HG02852 (cell line): ENCODE measurements at regions not wholly inside any gene's neighbourhood (a gene's known extent, or its start where the extent isn't known, plus 50 kb on each side); places are given as distances from the start of the nearest gene placed in this dataset.
"Not testable (repeated sequence)": the region's sequence is repeated elsewhere in the genome, so short reads cannot be mapped to it uniquely, and the experiment has no call there.

Source experiments
- ATAC-seq: cut with Tn5 transposase; IDR thresholded peaks from one replicate; pipeline ENCODE4 v1.9.1; 2021; ENCODE audit warnings: mild to moderate bottlenecking, moderate library complexity; ENCODE audit not compliant: unreplicated experiment

DNA sequence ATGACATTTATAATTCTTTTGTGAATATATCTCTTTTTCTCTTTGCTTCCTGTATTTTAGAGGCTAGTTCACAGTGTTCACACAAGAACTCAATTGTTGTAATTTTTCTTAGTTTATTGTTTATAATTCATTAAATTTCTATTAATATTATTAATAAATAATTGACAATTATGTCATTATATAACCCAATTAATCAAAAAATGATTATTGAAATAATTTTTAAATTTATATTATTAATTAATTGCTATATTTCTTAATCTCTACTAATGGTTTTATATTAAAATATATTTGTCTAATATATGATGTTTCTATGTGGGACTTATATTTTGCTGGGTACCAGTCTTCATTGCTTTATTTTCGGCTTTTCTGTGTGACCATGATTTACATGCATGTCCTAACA lies 618.4 kb downstream of the CDH9 start:
- ATAC-seq = no peak

DNA sequence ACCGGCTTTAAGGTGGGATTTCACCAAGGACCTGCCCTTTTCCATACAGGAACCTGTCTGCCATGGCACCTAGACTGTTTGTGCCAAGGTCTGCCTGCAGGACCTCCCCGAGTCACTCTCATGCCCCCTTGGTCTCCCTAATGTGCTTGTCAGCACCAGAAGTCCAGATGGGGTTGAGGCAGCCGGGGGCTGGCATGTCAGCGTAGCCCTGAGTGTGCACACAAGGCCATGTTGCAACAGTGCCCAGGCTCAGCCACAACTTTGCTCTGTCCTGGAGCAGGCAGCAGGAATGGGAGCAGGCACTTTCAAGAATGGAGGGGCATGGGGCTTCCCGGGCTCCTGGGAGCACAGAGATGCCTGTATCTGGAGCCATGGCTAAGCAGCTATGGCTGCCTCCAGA lies 621.5 kb downstream of the CDH9 start:
- no peak for ATAC-seq

DNA sequence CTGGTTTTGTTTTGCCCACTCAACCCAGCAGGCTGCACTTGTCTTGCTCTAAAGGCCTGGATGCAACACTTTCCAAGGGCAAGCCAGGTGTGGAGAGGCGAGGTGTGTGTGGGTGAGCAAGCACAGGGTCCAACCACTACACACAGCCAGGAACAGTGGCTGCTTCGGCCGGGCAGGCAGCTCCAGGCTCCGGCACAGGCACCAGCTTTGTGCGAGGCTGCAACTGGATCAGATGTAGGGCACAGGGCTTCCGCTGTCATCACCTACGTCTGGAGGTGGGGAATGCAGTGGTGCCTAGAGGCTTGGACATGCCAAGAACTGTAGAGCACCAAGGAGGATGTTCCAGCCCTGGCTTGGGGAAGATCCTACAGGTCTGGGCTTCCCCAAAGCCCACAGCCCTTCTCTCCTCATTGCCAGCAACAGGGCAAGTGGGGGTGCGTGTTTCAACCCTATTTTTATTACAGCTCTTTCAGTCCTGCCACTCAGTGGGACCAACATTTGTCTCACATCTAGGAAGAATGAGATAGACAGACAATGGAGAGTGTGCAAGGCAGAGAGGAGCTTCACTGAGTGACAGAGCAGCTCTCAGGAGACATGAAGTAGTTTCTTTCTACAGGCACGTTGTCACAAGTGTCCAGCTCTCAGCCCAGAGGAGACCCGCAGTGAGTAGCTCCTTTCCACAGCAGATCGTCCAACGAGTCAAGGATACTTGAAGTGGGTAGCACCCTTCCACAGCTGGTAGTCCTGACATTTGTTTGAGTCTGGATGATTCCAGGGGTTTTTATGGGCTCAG lies 622.2 kb downstream of the CDH9 start:
- ATAC-seq = no peak

DNA sequence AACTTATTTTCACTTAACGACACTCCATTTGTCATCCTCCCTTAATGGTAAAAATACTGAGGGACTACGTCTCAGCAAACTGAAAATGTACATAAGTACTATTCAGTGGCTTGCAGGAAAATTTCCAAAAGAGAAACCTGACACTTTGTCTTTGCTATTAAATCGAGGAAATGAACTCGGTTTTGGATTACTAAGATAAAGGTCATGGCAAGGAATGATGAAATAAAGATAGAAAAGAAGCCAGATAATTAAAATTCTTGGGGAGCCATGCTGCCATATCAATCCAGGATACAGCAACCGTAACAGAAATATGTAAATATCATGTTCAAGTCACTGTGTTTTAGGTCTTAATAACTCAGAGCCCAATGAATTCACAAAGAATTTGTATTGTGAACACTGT lies 647.8 kb downstream of the CDH9 start:
- ATAC-seq = no peak

DNA sequence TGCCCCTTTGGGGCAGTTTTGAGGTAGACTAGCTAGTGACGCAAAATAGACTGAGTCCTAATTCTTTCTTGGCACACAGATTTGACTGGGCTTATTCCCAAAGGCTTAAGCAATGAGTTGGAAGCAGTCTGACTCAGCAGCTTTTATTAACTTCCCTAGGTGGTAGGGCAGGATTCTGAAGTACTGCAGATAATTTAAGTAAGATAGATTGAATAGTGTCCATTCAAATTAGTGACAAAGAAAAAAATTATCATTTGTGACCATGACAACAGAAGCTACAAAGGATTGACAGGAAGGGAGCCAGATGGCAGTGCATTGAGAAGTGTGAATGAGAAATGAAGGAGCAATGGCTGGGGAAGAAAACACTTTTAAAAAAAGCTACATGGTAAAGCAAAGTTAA lies 649.4 kb downstream of the CDH9 start:
- no peak for ATAC-seq

DNA sequence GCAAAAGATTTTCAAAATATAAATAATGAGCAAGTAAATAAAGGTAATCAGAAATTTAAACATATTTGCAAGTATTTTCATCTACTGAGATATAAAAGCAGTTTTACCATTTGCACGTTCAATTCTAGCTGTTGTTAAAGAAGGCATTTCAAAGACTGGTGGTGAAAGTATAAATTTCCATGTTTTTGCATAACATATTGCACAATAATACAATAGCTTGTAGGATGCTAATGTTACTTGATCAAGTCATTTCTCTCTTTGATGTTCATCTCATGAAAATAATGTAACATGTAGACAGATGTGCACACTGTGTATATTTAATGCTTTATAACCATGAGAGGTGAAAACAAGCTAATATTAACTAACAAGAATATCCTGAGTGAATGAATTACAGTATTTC lies 651.9 kb downstream of the CDH9 start:
- ATAC-seq = no peak

DNA sequence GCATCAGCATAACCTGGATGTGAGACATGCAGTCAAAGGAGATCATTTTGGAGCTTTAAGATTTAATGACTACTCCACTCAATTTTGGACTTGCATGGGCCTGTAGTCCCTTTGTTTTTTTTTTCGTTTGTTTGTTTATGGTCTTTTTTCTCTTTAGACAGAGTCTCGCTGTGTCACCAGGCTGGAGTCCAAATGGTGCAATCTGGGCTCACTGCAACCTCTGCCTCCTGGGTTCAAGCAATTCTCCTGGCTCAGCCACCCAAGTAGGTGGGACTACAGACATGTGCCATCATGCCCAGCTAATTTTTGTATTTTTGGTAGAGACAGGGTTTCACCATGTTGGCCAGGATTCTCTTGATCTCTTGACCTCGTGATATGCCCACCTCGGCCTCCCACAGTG lies 673.8 kb downstream of the CDH9 start:
- not testable (repeated sequence) for ATAC-seq

DNA sequence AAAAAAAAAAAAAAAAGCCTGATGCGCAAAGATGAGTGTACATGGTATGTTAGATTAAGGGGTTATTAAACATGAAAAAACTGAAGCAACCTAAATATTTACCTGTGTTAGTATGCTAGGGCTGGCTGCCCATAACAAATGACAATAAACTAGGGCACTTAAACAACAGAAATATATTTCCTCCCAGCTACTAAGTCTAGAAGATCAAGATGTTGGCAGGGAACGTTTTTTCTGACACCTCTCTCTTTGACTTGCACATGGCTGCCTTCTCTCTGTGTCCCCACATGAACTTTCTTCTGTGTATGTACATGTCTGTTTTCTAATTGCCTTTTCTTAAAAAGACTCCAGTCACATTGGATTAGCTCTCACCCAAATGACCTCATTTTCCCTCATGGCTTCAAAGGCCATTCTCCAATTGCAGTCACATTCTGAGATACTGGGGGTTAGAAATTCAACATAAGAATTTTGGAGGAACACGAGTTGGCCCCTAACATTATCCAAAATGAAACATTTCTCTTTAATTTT lies 694.5 kb downstream of the CDH9 start:
- ATAC-seq = no peak

DNA sequence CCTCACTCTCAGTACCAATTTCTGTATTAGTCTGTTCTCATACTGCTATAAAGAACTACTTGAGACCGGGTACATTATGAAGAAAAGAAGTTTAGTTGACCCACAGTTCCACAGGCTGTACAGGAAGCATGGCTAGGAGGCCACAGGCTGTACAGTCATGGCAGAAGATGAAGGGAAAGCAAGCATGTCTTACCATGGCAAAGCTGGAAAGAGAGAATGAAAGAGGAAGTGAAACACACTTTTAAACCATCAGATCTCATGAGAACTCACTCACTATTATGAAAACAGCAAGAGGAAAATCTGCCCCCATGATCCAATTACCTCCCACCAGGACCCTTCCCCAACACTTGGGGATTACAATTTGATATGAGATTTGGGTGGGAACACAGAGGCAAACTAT lies 698.8 kb downstream of the CDH9 start:
- ATAC-seq = no peak

DNA sequence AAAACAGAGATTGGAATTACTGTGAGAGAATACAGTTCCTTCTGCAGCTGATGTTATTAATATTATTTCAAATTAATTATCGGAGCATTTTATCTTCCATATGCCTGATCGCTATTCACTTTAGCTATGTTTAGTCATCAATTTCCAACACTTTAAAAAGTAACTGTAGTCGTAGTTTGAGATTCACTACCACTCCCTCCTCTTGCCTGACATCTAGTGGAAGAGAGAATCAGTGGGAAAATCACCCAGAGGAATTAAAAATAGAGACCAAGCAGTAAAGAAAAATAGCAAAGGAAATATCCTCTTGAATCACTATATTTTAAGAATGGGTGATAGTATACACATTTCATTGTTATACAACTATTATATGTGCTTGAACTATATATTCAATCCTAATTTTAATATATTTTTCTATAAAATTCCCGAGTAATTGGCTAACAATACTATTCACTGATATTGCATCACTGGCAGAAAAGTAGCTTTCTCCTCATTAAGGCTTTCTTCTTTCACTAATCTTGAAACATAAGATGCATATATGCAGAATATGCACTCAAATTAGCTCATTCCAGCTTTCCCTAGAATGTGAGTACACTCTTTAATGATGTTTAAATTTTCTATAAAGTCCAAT lies 708.7 kb downstream of the CDH9 start:
- ATAC-seq = no peak

DNA sequence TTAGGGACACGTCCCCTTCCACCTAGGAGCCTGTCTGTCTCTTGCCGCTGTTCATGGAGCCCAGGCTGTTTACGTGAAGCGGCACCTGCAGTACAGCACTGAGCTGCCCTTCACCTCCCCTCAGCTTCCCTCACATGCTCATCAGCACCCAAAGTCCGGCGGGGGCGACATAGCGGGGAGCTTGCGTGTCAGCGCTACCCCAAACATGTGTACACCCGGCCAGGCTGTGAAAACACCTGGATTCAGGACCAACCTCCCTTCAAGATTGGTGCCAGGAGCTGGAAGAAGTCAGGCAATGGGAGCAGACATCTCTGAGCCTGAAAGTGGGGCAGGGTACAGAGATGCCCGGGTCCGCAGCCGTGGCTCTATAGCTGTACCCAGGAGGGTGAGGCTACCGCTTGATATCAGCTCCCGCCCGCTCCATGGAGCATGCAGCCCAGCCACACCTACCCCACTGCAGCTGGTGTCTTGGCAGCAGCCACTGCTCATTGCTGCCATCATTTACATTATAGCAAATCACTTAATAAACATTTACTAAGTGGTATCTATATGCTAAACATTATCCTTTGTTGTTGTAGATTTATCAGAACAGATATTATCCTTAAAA lies 712.1 kb downstream of the CDH9 start:
- no peak for ATAC-seq

DNA sequence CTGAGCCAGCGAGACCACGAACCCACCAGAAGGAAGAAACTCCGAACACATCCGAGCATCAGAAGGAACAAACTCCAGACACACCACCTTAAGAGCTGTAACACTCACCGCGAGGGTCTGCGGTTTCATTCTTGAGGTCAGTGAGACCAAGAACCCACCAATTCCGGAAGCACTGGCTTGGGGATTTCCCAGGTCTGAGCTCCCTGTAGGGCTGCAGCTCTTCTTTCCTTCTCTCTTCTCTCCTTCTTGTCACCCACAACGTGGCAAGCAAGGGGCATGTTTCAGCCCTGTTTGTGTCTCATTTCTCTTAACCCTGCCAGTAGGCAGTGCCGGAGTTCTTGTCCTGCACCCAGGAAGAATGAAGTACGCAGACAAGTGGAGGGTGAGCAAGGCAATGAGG lies 713.0 kb downstream of the CDH9 start:
- ATAC-seq = not testable (repeated sequence)

DNA sequence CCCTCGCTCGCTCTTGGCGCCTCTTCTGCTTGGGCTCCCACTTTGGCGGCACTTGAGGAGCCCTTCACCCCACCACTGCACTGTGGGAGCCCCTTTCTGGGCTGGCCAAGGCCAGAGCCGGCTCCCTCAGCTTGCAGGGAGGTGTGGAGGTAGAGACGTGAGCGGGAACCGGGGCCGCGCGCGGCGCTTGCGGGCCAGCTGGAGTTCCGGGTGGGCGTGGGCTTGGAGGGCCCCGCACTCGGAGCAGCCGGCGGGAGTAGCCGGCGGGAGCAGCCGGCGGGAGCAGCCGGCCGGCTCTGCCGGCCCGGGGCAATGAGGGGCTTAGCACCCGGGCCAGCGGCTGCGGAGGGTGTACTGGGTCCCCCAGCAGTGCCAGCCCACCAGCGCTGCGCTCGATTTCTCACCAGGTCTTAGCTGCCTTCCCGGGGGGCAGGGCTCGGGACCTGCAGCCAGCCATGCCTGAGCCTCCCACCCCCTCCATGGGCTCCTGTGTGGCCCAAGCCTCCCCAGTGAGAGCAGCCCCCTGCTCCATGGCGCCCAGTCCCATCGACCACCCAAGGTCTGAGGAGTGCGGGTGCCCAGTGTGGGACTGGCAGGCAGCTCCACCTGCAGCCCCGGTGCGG lies 714.0 kb downstream of the CDH9 start:
- ATAC-seq = not testable (repeated sequence)

DNA sequence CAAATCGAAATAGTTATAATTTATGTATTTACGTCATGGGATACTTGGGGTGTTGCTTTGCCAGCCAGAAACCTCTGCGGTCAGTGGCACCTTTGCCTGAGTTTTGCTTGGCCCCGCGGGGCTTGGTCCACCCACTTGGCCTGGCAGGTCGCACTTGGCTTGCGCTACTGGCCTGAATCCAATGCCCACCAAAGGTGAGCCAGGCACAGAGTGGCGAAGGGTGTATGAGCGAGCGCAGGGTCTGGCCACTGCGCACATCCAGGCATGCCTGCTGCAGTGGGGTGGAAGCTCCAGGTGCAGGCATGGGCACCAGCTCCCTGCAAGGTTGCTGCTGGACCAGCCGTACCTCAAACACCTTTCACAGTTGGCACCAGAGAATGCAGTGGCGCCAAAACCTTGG lies 714.6 kb downstream of the CDH9 start:
- ATAC-seq = no peak

DNA sequence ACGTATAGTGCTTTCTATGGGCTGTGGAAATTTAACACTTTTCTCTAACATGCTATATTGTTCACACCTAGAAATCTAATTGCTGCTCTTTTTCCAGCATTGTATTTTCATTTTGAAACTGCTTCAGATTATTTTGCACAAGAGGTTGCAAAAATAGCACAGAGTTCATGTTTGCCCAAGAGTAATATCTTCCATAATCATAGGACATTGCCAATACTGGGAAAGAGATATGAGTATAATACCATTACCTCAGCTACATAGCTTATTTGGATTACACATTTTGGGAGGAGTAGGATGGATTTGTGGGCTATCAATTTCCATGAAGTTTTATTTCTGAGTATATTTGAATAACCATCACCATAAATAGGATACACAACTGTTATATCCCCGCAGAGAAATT lies 717.1 kb downstream of the CDH9 start:
- no peak for ATAC-seq

DNA sequence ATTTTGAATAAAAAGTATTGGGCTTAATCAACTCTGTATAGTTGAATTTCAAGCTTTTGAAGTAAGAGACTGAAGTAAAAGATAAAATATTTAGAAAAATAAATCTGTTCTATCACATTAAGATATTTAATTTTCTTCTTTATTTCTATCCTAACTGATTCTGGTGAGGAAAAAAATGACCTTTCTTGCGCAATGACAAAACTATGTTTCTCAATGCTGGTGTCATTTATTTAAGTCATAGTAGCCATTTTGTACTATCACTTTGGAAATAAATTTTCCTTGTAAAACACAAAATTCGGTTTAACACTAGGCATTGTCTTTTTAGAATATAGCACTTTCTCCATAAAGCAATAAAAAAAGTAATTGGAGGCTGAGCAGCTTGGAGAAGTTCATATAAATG lies 728.0 kb downstream of the CDH9 start:
- ATAC-seq = no peak

DNA sequence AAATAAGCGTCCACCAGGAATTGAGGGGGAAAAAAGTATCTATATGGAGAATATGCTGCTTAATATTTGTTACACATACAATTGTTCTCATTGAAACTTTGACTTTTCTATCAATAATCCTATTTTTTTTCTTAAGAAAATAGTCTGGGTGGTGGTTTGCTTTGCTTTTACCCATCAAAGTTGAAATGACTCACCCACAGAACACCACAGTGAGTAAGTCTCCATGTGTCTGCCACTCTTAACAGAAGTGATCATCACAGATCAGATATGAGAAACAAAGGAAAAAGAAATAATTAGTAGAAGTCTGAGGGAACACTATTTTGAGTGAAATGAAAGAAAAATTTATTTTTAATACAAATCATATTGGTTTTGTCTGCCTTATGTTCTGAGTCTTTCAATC lies 742.8 kb downstream of the CDH9 start:
- no peak for ATAC-seq

DNA sequence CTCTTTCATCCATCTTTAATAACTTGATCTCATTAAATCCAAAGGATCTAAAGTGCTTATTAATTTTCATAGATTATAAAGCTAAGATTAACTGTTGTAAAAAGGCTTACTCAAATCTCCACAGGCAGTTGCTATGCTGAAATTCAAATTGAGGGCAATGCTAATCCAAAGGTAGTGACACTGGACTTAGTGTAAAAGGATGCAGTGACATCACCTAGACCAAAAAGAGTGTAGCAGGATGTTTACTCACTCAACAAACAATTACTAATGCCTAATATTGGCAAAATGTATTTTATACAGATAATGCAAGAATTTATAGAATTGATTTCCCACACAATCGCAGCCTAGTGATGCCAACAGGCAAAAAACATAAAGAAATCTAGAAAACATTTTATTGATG lies 756.2 kb downstream of the CDH9 start:
- no peak for ATAC-seq

DNA sequence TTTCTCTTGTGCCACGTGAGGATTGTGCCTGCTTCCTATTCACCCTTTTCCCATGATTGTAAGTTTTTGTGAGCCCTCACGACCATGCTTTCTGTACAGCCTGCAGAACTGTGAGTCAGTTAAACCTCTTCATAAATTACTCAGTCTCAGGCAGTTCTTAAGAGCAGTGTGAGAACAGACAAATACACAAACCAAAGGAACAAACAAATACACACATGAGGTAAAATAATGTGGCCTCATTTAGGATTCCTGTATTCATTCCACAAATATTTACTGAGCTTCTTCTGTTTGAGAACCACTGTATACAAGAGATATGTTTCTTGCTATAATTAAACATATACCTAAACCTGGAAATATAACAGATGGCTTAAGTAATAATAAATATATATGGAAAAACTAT lies 760.3 kb downstream of the CDH9 start:
- no peak for ATAC-seq

DNA sequence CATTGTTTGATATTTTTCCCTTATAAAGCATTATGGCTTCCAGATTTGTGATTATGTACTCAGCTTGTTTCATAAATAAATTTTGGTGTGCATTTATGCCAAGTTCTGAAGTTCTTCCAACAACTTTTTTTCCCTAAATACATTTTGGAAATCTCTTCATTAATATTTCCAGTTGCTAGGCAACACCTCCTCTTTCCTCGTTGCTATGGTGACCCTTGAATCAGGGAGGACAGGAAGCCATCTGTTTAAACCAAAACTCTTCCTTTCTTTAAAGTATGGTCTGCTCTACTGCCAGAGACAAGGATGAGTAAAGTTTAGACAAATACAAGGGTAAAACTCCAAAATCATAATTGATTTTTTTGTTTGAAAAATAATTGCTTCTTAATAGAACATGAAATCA lies 779.3 kb downstream of the CDH9 start:
- no peak for ATAC-seq

DNA sequence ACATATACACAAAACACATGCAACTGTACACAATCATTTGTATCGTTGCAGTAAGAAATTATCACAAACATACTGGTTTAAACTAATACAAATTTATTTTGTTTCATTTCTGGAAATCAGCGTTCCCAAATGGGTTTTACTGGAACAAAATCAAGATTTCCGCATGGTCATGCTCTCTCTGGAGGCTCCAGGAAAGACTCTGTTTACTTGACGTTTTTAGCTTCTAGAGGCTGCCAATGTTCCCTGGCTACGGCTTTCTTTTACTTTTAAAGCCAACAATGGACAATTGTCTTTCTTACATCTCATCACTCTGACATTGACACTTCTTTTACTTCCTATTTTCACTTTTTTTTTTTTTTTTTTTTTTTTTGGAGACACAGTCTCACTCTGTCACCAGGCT lies 793.1 kb downstream of the CDH9 start:
- ATAC-seq = no peak

DNA sequence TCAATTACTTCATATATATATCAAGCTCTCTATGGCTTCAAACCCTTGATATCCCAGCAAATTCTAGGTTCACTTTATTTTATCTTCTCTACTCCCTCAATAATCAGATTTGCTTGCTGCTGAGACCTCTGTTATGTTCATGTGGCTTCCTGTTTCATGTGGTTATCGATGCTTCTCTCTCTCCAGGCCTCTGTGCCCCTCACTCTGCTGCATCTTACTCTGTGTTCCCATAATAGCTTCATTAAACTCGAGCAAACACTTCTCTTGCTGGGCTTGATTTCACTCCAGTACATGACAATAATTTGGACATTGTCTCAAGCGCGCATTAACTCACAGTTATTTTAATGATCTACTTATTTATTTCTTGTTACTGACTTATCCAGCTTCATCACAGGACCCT lies 798.8 kb downstream of the CDH9 start:
- no peak for ATAC-seq
